ENCODE measurements at regions not wholly inside any gene's neighbourhood (a gene's known extent, or its start where the extent isn't known, plus 50 kb on each side); places are given as distances from the start of the nearest gene placed in this dataset.
"Not testable (repeated sequence)": the region's sequence is repeated elsewhere in the genome, so short reads cannot be mapped to it uniquely, and the experiment has no call there.

GRCh38 chr5:42108468-42108867, 183.4 kb downstream of the FBXO4 start (continued):
- no peak for TF ChIP-seq REST (IDR thresholded peaks at IDR 0.05; ENCODE audit: low read depth)
- no peak for TF ChIP-seq CTCF (IDR thresholded peaks at IDR 0.05 in 2 of 3, conservative IDR thresholded peaks at IDR 0.05 in 1 of 3; ENCODE audit: borderline replicate concordance in 1 of 3, insufficient read depth in 1 of 3, low read depth in 2 of 3, low read length in 2 of 3)
- no peak for TF ChIP-seq POLR2AphosphoS5 (IDR thresholded peaks at IDR 0.05; ENCODE audit: low read depth, low read length)
- no peak for TF ChIP-seq ELF1 (IDR thresholded peaks at IDR 0.05; ENCODE audit: borderline replicate concordance, low read depth)
- no peak for TF ChIP-seq YY1 (IDR thresholded peaks at IDR 0.05; ENCODE audit: extremely low read depth, insufficient replicate concordance, low read depth, low read length)
- TF ChIP-seq SIN3A (IDR thresholded peaks at IDR 0.05; ENCODE audit: low read depth) = no peak
- TF ChIP-seq ZNF274 (IDR thresholded peaks at IDR 0.05; ENCODE audit: low read depth, low read length) = no peak

GRCh38 chr5:42109006-42109572, 184.0 kb downstream of the FBXO4 start:
- H4K20me1 ChIP-seq (ENCODE audit: insufficient read depth) = no peaks in the 10 kb centered on the region
- H2AFZ ChIP-seq (ENCODE audit: low read depth, low read length, poor library complexity, severe bottlenecking) = no peak overlapping the region
- no peak for TF ChIP-seq EGR1 (IDR thresholded peaks at IDR 0.05; ENCODE audit: low read depth)
- no peak for TF ChIP-seq MAX (IDR thresholded peaks at IDR 0.05)
- no peak for TF ChIP-seq SRF (IDR thresholded peaks at IDR 0.05; ENCODE audit: low read depth)
- TF ChIP-seq FOSL1 (IDR thresholded peaks at IDR 0.05; ENCODE audit: low read depth) = no peak
- TF ChIP-seq JUND (IDR thresholded peaks at IDR 0.05) = no peak
- POLR2A ChIA-PET = no interaction called here
- CTCF ChIA-PET = no interaction called here
- H3K27me3 ChIP-seq (ENCODE audit: insufficient read depth, low read length) = no peaks in the 10 kb centered on the region
- BruUV-seq (replicated peaks) = no TSS peak
- no peaks in the 10 kb centered on the region for H3K4me1 ChIP-seq (ENCODE audit: control insufficient read depth in 1 of 2, insufficient read depth in 2 of 2, low read length in 2 of 2)
- intact Hi-C loops (cut with micrococcal nuclease) = no loop called here
- ATAC-seq (no peak), DNase-seq (ENCODE audit: low read depth, low spot score) (no peak)
- H3K4me2 ChIP-seq (ENCODE audit: low read length) = no peak overlapping the region
- no peaks in the 10 kb centered on the region for H3K79me2 ChIP-seq (ENCODE audit: insufficient read depth, low read length)
- H3K4me3 ChIP-seq (replicated peaks in 1 of 2; ENCODE audit: low read depth in 1 of 2, low read length in 2 of 2) = no peak overlapping the region
- no peaks in the 10 kb centered on the region for H3K9me3 ChIP-seq (ENCODE audit: control insufficient read depth in 1 of 2, insufficient read depth in 1 of 2, low read depth in 1 of 2, low read length in 2 of 2)
- RAD21 ChIA-PET (ENCODE audit: low non-redundant PET in 1 of 2, low total read pairs in 2 of 2, uncharacterized antibody in 2 of 2, unreplicated experiment in 2 of 2) = no interaction called here
- H3K9me2 ChIP-seq (ENCODE audit: insufficient read depth) = no peaks in the 10 kb centered on the region
- H3K27ac ChIP-seq (ENCODE audit: low read depth, low read length) = no peak overlapping the region
- no peaks in the 10 kb centered on the region for H3K36me3 ChIP-seq (ENCODE audit: control insufficient read depth in 1 of 2, insufficient read depth in 2 of 2, low read length in 2 of 2)
- H3K9ac ChIP-seq (ENCODE audit: low read length) = no peak overlapping the region

- H3K27ac ChIP-seq (ENCODE audit: low read depth, low read length); H3K36me3 ChIP-seq (ENCODE audit: control insufficient read depth in 1 of 2, insufficient read depth in 2 of 2, low read length in 2 of 2); H3K4me2 ChIP-seq (ENCODE audit: low read length); H3K27me3 ChIP-seq (ENCODE audit: insufficient read depth, low read length); H3K4me1 ChIP-seq (ENCODE audit: control insufficient read depth in 1 of 2, insufficient read depth in 2 of 2, low read length in 2 of 2); ATAC-seq; POLR2A ChIA-PET; RAD21 ChIA-PET (ENCODE audit: low non-redundant PET in 1 of 2, low total read pairs in 2 of 2, uncharacterized antibody in 2 of 2, unreplicated experiment in 2 of 2); H4K20me1 ChIP-seq (ENCODE audit: insufficient read depth); CTCF ChIA-PET; DNase-seq (ENCODE audit: low read depth, low spot score); H3K4me3 ChIP-seq (replicated peaks in 1 of 2; ENCODE audit: low read depth in 1 of 2, low read length in 2 of 2); H3K9me3 ChIP-seq (ENCODE audit: control insufficient read depth in 1 of 2, insufficient read depth in 1 of 2, low read depth in 1 of 2, low read length in 2 of 2); H3K9ac ChIP-seq (ENCODE audit: low read length); intact Hi-C loops (cut with micrococcal nuclease); H3K9me2 ChIP-seq (ENCODE audit: insufficient read depth); H3K79me2 ChIP-seq (ENCODE audit: insufficient read depth, low read length); BruUV-seq (replicated peaks); H2AFZ ChIP-seq (ENCODE audit: low read depth, low read length, poor library complexity, severe bottlenecking): not testable (repeated sequence)
Measured at GRCh38 chr5:42115721-42116120, 190.6 kb downstream of the FBXO4 start.
